ENCODE measurements at regions not wholly inside any gene's neighbourhood (a gene's known extent, or its start where the extent isn't known, plus 50 kb on each side); places are given as distances from the start of the nearest gene placed in this dataset.

- DNase-seq (ENCODE audit: low spot score) (no peak), FAIRE-seq (no peak), ATAC-seq (no peak)
- WGBS (ENCODE audit: low lambda C conversion rate) = 25% methylated on average over 2 of the region's 2 CpGs
- Histone ChIP-seq H3K4me1 (ENCODE audit: insufficient read depth, low read length) (no peaks in the 10 kb centered on the region), H3K9me3 (ENCODE audit: low read length) (no peaks in the 10 kb centered on the region), H3K4me3 (replicated peaks in 1 of 3; ENCODE audit: insufficient read depth in 1 of 3, low read depth in 2 of 3, low read length in 3 of 3) (no peak overlapping the region), H3K36me3 (replicated peaks in 1 of 2; ENCODE audit: control insufficient read depth in 1 of 2, insufficient read depth in 2 of 2, low read length in 2 of 2) (no peaks in the 10 kb centered on the region), H4K20me1 (ENCODE audit: insufficient read depth, low read length) (no peaks in the 10 kb centered on the region), H3K9ac (ENCODE audit: insufficient read depth, low read depth, low read length) (no peak overlapping the region), H3K4me2 (ENCODE audit: low read depth, low read length) (no peak overlapping the region), H3K27ac (ENCODE audit: extremely low read length, insufficient read depth, low read length) (no peak overlapping the region), H3K79me2 (ENCODE audit: insufficient read depth, low read length) (no peaks in the 10 kb centered on the region), H3K27me3 (ENCODE audit: control insufficient read depth in 1 of 2, insufficient read depth in 2 of 2, low read length in 2 of 2) (no peaks in the 10 kb centered on the region; a peak in 1 of 5 replicates), H2AFZ (ENCODE audit: low read length) (no peak overlapping the region)
- no TSS peak for BruUV-seq (replicated peaks)
- no peak for TF ChIP-seq ZSCAN29 (CRISPR knock-in tag; conservative IDR thresholded peaks at IDR 0.05)
- no peak for TF ChIP-seq EZH2 (conservative IDR thresholded peaks at IDR 0.05; ENCODE audit: low read depth, low read length)
- CTCF ChIA-PET (ENCODE audit: low intra/inter-chr PET ratio, low total read pairs) = no interaction called here
- POLR2A ChIA-PET = no interaction called here
- in situ Hi-C loops (cut with HindIII; ENCODE audit: extremely low pct_ligation_motif_present, low pct_unique_long_range_greater_than_20kb) = no loop called here
- intact Hi-C loops (cut with micrococcal nuclease; ENCODE audit: unreplicated experiment) = no loop called here
Measured at GRCh38 chr4:177509226-177509745, 67.0 kb upstream of the AGA start.

GRCh38 chr4:177511611-177512010 is 69.4 kb upstream of the AGA start:
- Histone ChIP-seq H2AFZ (ENCODE audit: low read length) (no peak overlapping the region), H3K27ac (ENCODE audit: extremely low read length, insufficient read depth, low read length) (no peak overlapping the region), H3K79me2 (ENCODE audit: insufficient read depth, low read length) (no peaks in the 10 kb centered on the region), H3K9me3 (ENCODE audit: low read length) (no peaks in the 10 kb centered on the region), H3K4me1 (ENCODE audit: insufficient read depth, low read length) (no peaks in the 10 kb centered on the region), H3K4me3 (replicated peaks in 1 of 3; ENCODE audit: insufficient read depth in 1 of 3, low read depth in 2 of 3, low read length in 3 of 3) (no peak overlapping the region), H3K36me3 (replicated peaks in 1 of 2; ENCODE audit: control insufficient read depth in 1 of 2, insufficient read depth in 2 of 2, low read length in 2 of 2) (no peaks in the 10 kb centered on the region), H3K27me3 (ENCODE audit: control insufficient read depth in 1 of 2, insufficient read depth in 2 of 2, low read length in 2 of 2) (no peaks in the 10 kb centered on the region; a peak in 1 of 5 replicates), H4K20me1 (ENCODE audit: insufficient read depth, low read length) (no peaks in the 10 kb centered on the region), H3K4me2 (ENCODE audit: low read depth, low read length) (no peak overlapping the region), H3K9ac (ENCODE audit: insufficient read depth, low read depth, low read length) (no peak overlapping the region)
- intact Hi-C loops (cut with micrococcal nuclease; ENCODE audit: unreplicated experiment) (no loop called here), in situ Hi-C loops (cut with HindIII; ENCODE audit: extremely low pct_ligation_motif_present, low pct_unique_long_range_greater_than_20kb) (no loop called here)
- POLR2A ChIA-PET = no interaction called here
- WGBS (ENCODE audit: low lambda C conversion rate) = 2% methylated on average over 3 of the region's 3 CpGs
- no TSS peak for BruUV-seq (replicated peaks)
- FAIRE-seq (no peak), ATAC-seq (no peak), DNase-seq (ENCODE audit: low spot score) (no peak)
- CTCF ChIA-PET (ENCODE audit: low intra/inter-chr PET ratio, low total read pairs) = no interaction called here
- TF ChIP-seq RXRB (CRISPR knock-in tag; IDR thresholded peaks at IDR 0.05; ENCODE audit: borderline replicate concordance) = no peak
- TF ChIP-seq MAF1 (CRISPR knock-in tag; IDR thresholded peaks at IDR 0.05; ENCODE audit: borderline replicate concordance) = no peak
- TF ChIP-seq KLF15 (CRISPR knock-in tag; IDR thresholded peaks at IDR 0.05; ENCODE audit: borderline replicate concordance) = no peak
- no peak for TF ChIP-seq ZIK1 (CRISPR knock-in tag; IDR thresholded peaks at IDR 0.05; ENCODE audit: borderline replicate concordance, low read depth)
- TF ChIP-seq SNAPC5 (CRISPR knock-in tag; IDR thresholded peaks at IDR 0.05; ENCODE audit: borderline replicate concordance) = no peak
- TF ChIP-seq ZFP91 (CRISPR knock-in tag; IDR thresholded peaks at IDR 0.05; ENCODE audit: borderline replicate concordance) = no peak
- no peak for TF ChIP-seq PATZ1 (CRISPR knock-in tag; IDR thresholded peaks at IDR 0.05)
- TF ChIP-seq MXD1 (CRISPR knock-in tag; IDR thresholded peaks at IDR 0.05) = no peak
- TF ChIP-seq ZNF616 (CRISPR knock-in tag; IDR thresholded peaks at IDR 0.05; ENCODE audit: low read depth) = no peak

All from HepG2 (cell line).